ENCODE measurements at regions not wholly inside any gene's neighbourhood (a gene's known extent, or its start where the extent isn't known, plus 50 kb on each side); places are given as distances from the start of the nearest gene placed in this dataset.

DNA sequence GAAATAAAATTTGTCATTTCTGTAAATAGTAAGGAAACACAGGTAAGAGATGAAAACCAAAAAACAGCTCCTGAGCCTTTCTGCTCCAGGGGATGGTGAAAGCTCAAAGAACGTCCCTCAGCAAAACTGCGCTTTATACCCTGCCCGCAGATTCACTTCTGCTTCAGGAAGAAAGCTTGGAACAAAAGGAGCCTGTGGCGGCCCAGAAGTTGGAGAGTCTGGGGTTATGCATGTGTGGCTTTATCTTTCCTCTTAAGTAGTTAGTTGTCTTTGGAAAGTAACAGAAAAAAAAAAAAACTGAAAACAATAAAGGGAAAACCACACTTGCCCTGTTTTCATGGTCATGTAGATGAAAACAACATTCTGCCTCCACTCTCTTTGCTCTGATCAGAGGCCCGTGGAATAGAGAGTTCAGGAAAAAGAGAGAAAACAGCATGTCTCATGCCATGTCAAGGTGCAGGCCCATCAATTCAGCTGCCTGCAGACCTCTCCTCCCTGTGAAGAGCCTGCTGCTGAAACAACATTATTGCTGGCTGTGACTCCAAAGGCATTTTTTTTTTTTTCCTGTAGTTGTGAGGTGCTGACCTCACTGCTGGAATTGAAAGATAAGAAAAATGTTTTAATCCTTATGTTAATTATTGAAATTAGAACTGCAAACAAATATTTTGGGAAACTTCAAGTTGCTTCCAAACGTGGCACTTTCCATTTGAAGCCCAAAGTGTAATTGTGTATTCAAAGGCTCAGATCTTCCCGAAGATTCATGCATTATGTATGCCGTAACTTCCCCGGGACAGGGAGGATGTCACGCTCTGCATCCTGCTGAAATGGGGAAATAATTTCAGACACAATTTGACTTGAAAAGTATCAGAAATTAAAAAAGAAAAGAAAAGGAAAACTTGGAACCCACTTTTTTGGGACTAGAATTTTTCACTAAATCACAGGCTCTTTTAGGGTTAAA lies 108.4 kb upstream of the ZNF385D start:
- H3K4me3 ChIP-seq, result no peak overlapping the region
- H3K4me1 ChIP-seq, result no peaks in the 10 kb centered on the region
- TF ChIP-seq CTCF (IDR thresholded peaks at IDR 0.05), result no peak
- H3K27ac ChIP-seq, result no peak overlapping the region
- no peaks in the 10 kb centered on the region for H3K36me3 ChIP-seq
- intact Hi-C loops (cut with DNase I), result no loop called here
- H3K9me3 ChIP-seq, result no peaks in the 10 kb centered on the region
- ATAC-seq (no peak), DNase-seq (no peak)
- H3K27me3 ChIP-seq (ENCODE audit: low read depth), result no peaks in the 10 kb centered on the region

- Histone ChIP-seq H3K4me1 (no peaks in the 10 kb centered on the region), H3K27ac (no peak overlapping the region), H3K4me3 (no peak overlapping the region), H3K36me3 (no peaks in the 10 kb centered on the region), H3K27me3 (ENCODE audit: low read depth) (no peaks in the 10 kb centered on the region), H3K9me3 (no peaks in the 10 kb centered on the region)
- no peak for DNase-seq
- ATAC-seq, result no peak
- intact Hi-C loops (cut with DNase I), result no loop called here
- TF ChIP-seq CTCF (IDR thresholded peaks at IDR 0.05), result no peak
Measured at GRCh38 chr3:21860082-21860475, 109.1 kb upstream of the ZNF385D start.

DNA sequence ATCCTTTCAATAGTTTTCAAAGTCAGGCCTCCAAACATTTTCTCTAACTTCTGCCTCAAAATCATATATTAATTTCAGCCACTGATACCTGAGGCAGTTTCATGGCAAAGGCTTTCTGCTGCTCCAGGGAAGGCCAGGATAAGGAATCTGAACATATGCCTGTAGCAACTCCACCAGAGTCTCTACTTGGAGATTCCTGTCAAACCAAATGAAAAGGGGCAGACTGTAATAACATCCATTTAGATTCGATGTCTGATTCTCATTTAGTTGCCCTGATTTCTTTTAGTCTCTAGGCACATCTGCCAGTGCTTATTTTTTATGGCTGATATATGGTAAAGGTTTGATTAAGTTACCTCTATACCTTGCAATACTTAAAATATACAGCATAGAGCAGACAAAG lies 109.6 kb upstream of the ZNF385D start:
- H3K36me3 ChIP-seq, result no peaks in the 10 kb centered on the region
- H3K4me1 ChIP-seq, result no peaks in the 10 kb centered on the region
- H3K9me3 ChIP-seq, result no peaks in the 10 kb centered on the region
- no peaks in the 10 kb centered on the region for H3K27me3 ChIP-seq (ENCODE audit: low read depth)
- no peak for ATAC-seq
- no peak for TF ChIP-seq CTCF (IDR thresholded peaks at IDR 0.05)
- intact Hi-C loops (cut with DNase I), result no loop called here
- H3K4me3 ChIP-seq, result no peak overlapping the region
- no peak overlapping the region for H3K27ac ChIP-seq
- no peak for DNase-seq

DNA sequence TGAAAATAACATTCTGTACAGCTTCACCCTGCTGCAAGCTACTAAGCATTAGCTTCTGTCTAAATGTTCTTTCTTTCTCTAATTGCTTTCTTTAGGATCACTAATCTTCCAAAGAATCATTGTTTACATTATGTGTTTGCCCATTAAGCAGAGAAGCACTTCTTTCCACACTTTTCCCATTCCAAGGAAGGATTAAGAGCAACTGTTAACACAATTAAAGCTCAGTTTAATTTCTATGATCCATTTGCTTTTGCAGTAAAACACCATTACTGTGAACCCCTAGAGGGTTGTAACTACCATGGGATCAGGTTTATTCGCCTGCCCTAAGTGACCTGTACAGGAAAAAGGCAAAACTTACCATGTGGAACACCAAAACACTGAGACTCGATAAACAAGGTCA lies 125.8 kb upstream of the ZNF385D start:
- H3K27ac ChIP-seq, result no peak overlapping the region
- TF ChIP-seq CTCF (IDR thresholded peaks at IDR 0.05), result no peak
- no peaks in the 10 kb centered on the region for H3K9me3 ChIP-seq
- ATAC-seq, result no peak
- no peaks in the 10 kb centered on the region for H3K4me1 ChIP-seq
- no peaks in the 10 kb centered on the region for H3K27me3 ChIP-seq (ENCODE audit: low read depth)
- no peaks in the 10 kb centered on the region for H3K36me3 ChIP-seq
- no peak for DNase-seq
- intact Hi-C loops (cut with DNase I), result no loop called here
- no peak overlapping the region for H3K4me3 ChIP-seq

GRCh38 chr3:21877214-21877754 lies 126.3 kb upstream of the ZNF385D start:
- Histone ChIP-seq H3K4me3 (no peak overlapping the region), H3K27me3 (ENCODE audit: low read depth) (no peaks in the 10 kb centered on the region), H3K4me1 (no peaks in the 10 kb centered on the region), H3K9me3 (no peaks in the 10 kb centered on the region), H3K36me3 (no peaks in the 10 kb centered on the region), H3K27ac (no peak overlapping the region)
- DNase-seq (no peak), ATAC-seq (no peak)
- no peak for TF ChIP-seq CTCF (IDR thresholded peaks at IDR 0.05)
- intact Hi-C loops (cut with DNase I), result no loop called here
